ENCODE measurements at regions not wholly inside any gene's neighbourhood (a gene's known extent, or its start where the extent isn't known, plus 50 kb on each side); places are given as distances from the start of the nearest gene placed in this dataset.

DNA sequence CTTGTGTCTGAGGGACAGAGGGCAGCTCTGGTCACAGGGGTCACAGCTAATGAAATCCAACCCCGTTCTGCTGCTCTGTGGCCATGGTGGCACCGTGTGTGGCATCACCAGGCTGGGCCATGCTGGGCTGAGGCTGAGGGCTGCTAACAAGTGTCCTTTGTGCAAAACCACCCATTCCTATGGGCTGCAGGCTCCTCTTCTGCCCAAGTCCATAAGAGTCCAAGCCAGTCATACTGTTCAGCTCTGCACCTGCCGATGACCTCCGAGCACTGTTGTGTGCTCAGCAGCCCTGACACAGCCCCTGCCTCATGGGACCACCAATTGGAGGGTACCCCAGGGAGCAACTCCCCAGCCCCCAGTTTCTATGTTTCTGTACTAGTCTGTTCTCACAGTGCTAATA is 133.1 kb downstream of the WDR11 start:
- no peak for DNase-seq

DNA sequence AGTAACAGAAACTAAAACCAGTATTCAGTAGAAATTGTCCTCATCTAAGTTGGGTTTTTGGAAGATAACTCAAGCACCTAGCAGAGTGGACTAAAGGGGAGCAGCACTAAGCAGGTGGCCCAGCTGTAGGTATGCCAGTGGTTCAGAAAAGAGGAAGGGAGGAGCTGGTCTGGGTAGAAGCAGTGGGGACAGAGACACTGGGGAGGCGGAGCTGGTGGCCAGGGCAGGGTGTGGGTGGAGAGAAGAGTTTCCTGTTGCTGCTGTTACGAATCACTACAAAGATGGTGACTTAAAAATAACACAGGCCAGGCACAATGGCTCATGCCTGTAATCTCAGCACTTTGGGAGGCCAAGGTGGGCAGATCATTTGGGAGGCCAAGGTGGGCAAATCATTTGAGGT is 136.2 kb downstream of the WDR11 start:
- no peak for DNase-seq

DNA sequence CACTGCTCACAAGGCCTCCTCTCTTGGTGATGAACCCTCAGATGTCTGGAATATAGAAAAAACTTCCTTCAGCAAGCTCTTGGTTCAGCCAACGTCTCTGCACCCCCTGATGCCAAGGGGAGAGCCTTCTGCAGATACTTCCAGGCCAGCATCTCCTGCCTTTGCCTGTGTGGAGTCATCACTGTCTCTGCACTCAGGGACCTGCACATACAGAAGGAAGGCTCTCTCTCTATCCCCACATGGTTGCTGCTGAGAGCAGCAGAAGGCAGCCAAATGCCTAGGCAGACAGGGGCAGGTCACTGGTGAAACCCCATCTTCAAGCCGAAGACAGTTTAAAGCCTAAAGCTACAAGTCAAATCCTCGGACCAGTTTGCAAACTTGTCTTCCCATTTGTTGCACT is 137.6 kb downstream of the WDR11 start:
- DNase-seq, result no peak

DNA sequence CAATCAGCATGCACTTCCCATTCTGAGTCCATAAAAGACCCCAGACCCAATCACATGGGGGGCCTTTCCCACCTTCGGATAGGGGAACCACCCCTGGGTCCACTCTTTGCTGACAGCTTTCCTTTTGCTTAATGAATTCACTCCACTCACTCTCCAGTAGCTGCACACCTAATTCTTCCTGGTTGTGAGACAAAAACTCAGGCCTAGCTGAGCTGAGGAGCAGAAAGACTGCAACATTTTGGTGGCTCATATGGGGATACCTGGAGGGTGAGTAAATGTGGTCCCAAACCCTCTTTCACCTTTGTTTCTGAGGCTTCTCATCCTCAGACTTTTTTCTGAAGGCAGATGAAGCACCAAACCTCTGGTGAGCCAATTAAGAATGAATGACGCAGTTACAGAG is 138.1 kb downstream of the WDR11 start:
- no peak for DNase-seq

DNA sequence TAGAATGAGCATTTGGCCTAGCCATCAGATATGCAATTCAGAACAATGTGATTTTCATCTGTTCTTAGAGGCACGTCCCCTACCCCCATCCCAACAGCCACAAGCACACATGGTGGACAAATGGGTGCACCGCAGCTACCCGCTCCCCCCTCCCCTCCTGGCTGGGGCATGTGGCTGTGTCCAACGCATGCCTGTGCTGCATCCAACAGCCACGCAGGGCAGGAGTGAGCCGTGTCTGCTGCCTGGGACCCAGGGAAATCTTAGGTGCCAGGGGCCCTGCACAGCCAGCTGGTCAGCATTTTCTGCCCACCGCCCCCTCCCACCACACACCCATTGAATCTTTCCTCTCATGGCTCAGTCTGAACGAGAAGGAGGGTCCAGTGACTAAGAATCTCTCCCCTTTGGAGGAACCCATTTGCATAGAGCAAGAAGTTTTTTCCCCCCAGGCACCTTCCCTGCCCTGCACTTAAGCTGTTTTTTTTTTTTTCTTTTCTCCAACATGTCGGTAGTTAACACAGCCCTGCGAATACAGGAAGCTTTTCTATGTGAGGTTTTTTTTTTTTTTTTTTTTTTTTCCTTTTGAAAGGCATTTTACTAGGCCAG is 138.9 kb downstream of the WDR11 start:
- no peak for DNase-seq

DNA sequence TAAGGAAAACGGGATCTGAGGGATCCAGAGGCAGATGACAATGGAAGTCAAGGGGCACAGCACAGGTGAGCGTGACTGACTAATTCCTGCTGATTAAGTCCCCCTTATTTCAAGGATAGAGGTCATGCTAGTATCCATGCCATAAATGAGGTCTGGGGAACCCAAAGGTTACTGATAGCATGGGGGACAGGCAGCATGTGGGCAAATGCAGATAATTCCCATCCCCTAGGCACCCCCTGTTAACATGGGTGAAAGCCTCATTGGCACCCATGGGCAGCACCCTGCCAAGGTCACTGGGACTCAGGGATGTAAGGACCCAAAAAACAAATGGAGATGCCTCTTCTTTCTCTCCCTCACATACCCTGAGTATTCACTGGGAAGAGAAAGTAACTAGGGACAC is 139.7 kb downstream of the WDR11 start:
- no peak for DNase-seq

DNA sequence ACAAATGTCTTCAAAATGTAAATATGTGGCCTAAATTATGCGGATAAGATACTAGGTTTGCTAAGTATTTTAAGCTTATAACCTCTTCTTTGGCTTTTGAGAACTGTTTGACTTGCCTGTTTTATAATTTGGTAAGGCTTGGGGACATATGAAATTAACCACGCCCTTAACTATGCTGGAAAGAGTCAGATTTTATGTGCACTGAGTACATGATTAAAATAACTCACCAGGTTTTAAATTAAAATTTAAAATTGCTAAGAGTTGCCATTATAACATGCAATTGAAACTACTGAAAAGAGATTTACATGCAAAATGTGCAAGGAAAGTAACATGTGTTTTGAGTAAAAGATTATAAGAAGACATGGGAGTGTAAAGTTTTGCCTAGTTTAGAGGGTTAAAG is 141.9 kb downstream of the WDR11 start:
- DNase-seq, result no peak

DNA sequence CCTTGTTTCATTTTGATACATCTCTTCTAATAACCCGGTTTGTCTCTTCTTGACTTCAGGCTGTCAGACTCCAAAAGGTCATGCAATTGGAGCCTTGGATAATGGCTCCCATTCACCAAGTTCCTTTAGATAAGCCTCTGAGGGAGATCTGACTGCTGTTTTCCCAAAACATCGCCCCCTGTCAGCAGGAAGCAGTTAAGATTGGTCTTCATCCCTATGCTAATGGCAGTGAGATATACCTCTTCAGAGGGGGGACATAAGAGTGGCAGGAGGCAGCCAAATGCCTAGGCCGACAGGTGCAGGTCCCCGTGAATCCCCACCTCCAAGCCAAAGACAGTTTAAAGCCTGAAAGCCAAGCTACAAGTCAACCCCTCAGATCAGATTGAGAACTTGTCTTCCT is 144.6 kb downstream of the WDR11 start:
- no peak for DNase-seq

DNA sequence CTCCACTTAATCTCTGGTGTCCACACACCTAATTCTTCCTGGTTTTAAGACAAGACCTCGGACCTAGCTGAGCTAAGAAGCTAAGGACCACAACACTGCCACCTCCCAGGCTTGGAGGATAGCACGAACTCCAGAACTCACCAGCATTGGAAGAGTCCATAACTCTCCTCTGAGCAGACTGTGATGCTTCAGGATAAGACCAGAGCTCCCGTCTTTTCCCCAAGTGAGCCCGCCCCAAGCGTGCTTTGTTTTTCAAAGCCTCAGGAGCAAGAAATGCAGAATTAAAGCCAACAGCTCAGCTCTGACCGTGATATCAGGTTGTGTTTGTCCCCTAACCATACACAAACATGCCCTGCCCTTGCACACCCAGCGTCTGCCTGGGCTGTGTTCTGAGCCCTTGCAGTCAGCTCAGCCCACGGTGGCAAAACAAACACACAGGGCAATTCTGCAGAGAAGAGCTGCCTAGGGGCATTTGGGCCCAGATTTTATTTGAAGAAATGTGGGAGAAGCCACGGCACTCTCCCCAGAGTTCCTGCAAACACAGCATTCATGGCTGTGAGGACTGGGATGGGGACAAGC is 145.4 kb downstream of the WDR11 start:
- DNase-seq, result no peak

DNA sequence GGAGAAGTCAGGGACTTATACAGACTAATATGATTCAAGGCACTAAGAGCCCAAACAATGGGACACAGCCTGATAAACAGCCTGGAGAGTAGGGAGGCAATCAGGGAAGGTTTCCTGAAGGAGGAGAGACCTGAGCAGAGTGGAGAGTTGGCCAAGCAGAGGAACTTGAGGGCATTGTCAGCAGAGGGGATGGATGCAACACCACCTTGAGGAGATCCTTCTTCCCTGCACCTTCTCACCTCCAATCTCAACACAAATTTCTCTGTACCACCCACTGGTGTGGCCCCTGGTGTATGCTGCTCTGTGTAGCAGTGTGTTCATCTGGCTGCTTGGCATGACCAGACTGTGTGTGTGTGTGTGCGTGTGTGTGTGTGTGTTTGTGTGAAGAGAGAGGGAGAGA is 146.2 kb downstream of the WDR11 start:
- no peak for DNase-seq

DNA sequence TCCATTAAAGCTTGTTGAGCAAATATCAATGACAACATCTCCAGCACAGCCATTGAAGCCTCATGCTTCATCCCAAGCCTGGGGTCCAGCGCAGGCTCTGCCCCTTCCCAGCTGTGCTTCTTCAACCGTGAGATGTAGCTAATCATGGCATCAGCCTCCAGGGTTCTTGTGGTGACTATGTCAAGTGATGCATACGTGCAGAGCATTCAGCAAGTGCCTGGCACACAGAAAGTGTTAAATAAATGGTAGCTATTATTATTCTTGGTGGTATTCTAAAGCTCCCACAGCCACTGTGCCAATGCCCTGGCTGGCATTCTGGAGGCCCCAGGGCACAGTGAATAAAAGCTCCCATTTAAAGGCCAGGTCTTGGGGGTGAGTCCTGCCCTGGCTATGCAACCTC is 146.6 kb downstream of the WDR11 start:
- no peak for DNase-seq

DNA sequence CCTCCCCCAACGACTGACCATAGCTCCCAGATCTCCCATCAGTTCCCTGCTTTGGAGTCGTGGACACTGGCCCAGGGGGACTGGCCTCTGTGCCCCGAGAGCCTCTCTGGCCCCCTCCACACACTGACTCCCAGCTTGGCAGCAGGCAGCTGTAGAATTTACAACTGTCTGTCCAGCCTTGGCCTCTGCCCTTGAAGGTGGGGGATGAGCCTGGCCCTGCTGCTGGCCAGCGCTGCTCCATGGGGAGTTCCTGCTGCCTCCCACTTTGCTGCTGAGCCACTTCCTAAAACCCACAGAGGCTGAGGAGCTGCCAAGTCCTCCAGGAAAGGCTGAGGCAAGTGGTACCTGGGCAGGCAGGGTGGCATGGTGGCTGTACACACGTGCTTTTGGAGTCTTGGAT is 147.1 kb downstream of the WDR11 start:
- no peak for DNase-seq

DNA sequence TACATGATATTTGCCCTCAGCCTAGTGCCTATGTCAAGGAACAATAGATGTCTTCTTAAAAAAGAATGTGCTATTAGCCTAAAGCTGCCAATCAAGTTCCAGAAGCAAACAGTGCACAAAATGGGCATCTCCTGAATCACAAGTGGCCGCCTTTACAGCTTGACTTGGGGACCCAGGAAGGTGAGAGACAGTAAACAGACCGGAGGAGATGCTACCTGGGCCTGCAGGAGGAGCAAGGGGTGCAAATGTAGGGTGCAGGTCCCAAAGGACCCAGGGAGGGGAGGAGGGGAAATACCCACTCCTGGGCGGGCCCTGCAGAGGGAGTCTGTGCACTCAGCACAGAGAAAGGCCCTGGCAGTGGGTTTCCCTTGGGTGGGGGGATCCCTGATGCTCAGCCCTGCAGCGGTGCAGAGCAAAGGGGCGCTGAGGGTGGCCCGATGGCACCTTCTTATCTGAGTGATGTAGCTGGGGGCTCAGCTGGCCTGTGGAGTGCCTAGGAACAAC is 147.7 kb downstream of the WDR11 start:
- no peak for DNase-seq

DNA sequence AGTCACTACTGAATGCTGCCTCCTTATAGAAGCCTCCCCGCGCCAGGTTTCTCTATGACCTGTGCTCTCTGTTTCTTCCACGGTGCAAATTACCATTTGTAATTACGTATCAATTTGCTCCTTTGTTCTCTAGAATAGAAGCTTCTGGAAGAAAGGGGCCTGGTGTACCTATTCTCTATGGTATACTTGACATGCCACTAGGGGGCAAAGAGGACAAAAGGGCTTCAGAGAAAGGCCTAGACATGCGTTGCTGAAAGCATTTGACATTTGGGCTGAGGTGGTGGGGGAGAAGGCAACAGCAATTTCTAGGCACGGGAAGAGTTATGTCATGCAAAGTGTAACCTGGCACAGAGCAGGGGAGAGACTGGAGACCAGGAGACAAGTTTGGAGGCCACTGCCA is 148.7 kb downstream of the WDR11 start:
- DNase-seq, result no peak

DNA sequence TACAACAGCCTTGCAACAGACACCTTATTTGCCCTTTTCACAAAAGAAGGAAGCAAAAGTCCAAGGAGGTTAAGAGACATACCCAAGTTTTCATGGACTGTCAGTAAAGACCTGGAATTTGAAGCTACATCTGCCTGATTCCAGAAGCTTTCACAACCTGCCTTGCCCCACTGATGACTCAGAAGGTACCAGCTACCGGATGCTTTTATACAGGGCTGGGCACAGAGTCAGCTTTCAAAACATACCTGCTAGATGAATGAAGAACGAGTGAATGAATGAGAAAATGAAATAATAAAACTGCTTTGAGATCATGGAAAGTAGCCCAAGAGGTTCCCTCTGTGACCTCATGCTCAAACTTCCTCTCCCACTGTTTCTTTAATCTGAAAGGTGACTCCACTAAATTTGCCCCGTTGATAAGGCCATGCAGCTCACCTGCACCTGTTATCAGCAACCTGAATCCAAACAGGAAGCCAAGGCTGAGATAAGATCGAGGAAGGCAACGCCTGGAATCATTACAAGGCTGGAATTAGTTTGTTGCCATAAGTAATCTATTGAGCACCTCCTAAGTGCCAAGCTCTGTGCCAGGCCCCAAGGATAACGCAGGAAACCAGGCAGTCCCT is 151.5 kb downstream of the WDR11 start:
- no peak for DNase-seq

DNA sequence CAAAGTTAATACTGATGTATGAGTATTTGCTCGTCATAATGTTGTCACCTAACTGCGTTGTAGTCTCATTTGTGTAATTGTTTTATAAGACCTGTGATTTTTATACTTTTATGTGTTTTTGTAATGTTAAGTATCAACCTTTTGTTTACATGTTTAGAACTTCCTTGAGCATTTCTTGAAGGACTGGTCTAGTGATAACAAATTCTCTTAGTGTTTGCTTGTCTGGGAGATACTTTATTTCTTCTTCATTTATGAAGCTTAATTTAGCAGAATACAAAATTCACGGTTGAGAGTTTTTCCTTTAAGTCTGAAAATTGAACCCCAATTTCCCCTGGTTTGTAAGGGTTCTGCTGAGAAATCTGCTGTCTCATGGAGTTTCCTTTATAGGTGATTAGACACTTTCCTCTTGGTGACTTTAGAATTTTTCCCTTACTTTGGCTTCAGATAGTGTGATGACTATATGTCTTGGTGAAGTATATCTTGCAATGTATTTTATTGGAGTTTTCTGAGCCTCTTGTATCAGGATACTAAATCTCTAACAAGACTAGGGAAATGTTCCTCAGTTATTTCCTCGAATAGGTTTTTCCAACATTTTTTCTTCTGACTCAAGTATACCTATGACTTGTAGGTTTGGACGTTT is 154.9 kb downstream of the WDR11 start:
- DNase-seq, result no peak

DNA sequence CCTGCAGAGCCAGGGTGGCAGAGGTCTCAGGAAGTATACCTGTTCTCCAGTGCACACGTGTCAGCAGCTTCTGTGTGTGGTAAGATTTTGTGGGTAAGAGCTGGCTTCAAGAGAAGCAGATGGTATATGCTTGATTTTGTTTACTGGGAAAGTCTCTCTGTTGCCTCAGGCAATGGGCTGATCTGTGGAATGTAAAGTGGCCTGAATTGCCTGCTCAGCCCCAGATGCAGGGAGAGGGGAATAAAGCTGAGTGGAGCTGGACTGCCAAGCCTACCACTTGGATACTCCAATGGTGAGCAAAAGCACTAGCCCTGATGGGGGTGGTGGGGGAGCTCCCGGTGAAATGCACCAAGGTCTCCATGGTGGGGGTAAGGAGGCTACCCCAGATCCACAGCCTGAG is 156.1 kb downstream of the WDR11 start:
- no peak for DNase-seq

DNA sequence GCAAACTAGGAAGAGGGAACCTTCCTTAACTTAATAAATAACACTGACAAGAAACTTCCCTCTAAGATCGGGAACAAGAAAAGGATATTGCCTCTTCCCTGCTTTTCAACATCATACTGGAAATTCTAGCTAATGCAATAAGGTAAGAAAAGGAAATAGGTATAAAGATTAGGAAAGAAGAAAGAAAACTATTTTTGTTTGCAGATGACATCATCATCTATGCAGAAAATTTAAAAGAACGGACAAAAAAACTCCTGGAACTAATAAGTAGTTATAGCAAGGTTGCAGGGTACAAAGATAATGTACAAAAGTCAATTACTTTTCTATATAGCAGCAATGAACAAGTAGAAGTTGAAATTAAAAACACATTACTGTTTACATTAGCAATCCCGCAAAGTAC is 164.8 kb downstream of the WDR11 start:
- DNase-seq, result no peak

DNA sequence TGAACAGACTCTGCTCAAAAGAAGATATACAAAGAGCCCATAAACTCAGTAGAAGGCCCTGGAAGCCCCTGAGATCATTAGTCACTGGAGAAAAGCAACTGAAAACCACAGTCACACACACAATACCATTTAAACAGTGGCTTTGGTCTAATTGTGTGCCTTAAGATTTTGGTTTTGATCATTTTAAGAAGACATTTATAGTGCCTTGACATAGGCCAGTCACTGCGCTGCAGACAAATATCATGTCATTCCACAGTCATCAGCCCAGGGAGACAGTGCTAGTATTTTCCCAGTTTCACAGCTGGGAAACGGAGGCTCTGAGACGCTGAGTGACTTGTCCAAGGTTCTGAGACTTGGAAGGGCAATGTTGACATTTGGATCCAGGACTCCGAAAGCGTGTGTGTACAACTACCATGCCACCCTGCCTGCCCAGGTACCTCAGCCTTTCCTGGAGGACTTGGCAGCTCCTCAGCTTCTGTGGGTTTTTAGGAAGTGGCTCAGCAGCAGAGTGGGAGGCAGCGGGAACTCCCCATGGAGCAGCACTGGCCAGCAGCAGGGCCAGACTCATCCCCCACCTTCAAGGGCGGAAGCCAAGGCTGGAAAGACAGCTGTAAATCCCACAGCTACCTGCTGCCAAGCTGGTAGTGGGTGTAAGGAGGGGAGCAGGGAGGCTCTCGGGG is 173.9 kb downstream of the WDR11 start:
- no peak for DNase-seq

DNA sequence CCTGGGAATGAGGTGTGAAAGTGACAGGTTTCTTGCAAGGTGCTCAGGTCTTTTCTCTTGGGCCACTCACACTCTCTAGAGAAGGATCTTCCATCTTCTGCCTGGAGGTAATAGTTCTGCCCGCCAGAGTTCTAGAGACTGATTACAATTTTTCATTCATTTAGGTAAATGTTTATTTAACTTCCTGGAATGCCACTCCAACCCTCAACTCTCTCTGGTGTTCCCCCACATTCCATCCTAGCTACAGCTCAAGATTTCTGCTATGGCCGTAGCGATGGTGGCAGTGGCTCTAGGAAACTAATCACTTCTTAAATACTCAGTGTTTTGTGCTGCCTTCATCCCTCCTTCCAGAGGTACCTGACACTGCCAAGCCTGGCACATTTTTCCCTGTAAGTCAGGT is 174.6 kb downstream of the WDR11 start:
- no peak for DNase-seq

DNA sequence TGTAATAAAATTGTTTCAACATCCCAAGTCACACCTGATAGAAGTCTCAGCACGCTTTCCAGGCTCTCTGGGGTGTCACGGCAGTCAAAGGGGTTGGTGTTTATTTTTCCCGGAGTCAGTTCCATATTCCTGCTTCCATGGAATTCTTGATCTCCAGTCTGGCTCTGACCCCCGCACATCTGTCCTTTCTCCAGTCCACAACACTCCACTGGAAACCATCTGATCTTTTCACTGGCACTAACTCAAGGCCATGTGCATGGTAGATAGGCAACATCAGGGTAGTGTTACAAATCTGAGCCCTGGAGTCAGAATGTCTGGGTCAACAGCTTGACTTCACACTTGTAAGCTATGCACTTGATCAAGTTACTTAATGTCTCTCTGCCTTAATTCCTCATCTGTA is 176.2 kb downstream of the WDR11 start:
- DNase-seq, result no peak

DNA sequence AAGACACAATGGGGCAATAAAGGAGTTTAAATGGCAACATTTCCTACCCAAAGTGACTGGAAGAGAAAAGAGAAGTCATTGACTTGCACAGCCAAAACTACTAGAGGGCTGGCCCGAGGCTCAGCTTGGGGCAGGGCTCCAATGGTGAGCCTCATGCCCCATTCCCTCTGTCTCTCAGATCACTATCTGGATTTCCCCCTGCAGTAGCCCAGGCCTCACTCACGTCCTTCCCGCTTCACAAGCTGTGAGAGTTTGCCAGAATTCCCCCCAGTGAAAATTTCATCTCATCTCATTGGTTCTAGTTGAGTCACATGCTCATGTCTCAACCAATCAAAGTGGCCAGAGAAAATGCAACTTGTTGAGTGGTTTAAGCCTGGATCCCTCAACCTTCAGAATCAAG is 181.3 kb downstream of the WDR11 start:
- no peak for DNase-seq

DNA sequence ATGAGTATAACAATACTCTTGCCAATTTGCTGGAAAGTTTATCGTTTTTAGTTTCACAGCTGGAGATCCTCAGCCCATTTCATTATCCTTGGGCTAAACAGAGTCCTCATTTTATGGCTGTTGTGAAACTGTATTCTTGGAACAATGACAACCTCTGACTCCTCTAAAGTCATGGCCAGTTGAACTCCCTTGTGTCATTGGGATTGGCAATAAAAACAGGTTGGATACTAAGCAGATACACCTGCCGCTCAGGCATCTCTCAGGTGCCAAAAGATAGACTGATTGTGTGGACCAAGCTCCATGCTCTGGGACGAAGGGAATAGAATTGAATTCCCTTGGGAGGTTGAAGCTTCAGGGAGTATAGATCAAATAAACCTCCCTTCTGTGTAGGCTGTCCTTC is 182.2 kb downstream of the WDR11 start:
- DNase-seq, result no peak

DNA sequence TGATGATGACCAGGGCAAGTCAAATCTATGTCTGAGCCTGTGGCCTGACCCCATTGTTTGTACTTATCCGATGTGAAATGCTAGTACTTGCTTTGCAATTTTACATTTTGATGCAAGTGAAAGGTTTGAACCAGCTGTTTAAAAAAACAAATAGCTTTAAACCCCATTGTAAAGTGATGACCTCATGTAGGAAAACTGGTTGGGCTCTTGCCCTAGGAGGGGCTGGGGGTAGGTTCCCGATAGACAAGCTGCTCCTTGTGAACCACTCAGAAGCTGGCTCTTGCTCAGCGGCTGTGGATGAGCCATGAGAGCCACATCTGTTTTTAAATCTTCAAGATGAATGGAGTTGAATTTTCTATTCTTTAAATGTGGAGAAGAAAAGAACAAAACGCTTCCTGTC is 185.3 kb downstream of the WDR11 start:
- DNase-seq, result no peak

All from NCI-H345 (cell line).